K562 (cell line): ENCODE measurements at regions not wholly inside any gene's neighbourhood (a gene's known extent, or its start where the extent isn't known, plus 50 kb on each side); places are given as distances from the start of the nearest gene placed in this dataset.

Experiments
- ATAC-seq: fragments of 200-7000 bp; cut with Tn5 transposase; 3 replicates; pipeline ENCODE4 v1.9.1; 2020; ENCODE audit warnings: moderate library complexity
- BruUV-seq: library from RNA; stranded (reverse); fragments of 400-500 nt; replicated peaks from 2 replicates; lab custom pipeline; 2021; lab: Mats Ljungman, UMichigan
- CTCF ChIA-PET: fragments of 300-600 bp; formaldehyde crosslinking; extraction: SDS; loops from one replicate; lab custom pipeline; 2021; ENCODE audit warnings: low intra/inter-chr PET ratio; lab: Yijun Ruan, JAX
- POLR2A ChIA-PET: fragments of 300-600, 350-650 bp; sonication (Branson Sonifier 250); formaldehyde crosslinking; extraction: SDS; loops from one replicate; lab custom pipeline; 2021; ENCODE audit warnings: antibody characterized with exemption, inconsistent platforms; lab: Yijun Ruan, JAX
- DNase-seq, 4 experiments: peaks; one replicate each; pipeline versions ENCODE4 v3.0.0 to v3.0.0-alpha.2; 2011 to 2018; ENCODE audit warnings: low spot score in 3 of 4, mixed read lengths in 3 of 4; ENCODE audit errors: extremely low read depth in 1 of 4
- FAIRE-seq: peaks from 2 replicates; lab custom pipeline; 2011; peaks lifted over from hg19 to GRCh38; lab: Jason Lieb, UNC
- H2AFZ ChIP-seq: 2 replicates; pipeline ENCODE4 v1.6.0; 2011; ENCODE audit warnings: low read depth, low read length, control low read depth, inconsistent platforms
- H3K27ac ChIP-seq: fragments of 200-600 bp; 3 replicates; pipeline ENCODE4 v1.8.0; 2011; ENCODE audit warnings: low read depth, mild to moderate bottlenecking, control low read depth, inconsistent platforms, low read length, moderate library complexity, mixed read lengths; ENCODE audit errors: extremely low read depth
- H3K27me3 ChIP-seq, 2 experiments: fragments of 300-600 bp in 1 of 2; 2 replicates in 1 of 2; 3 replicates in 1 of 2; pipeline versions ENCODE4 v1.6.0 to v1.8.0; 2011; ENCODE audit warnings: inconsistent platforms in 2 of 2, low read length in 2 of 2, mild to moderate bottlenecking in 1 of 2, mixed read lengths in 1 of 2, moderate library complexity in 1 of 2; ENCODE audit not compliant: control insufficient read depth in 2 of 2, insufficient read depth in 2 of 2
- H3K36me3 ChIP-seq: fragments of 300-600 bp; 3 replicates; pipeline ENCODE4 v1.8.0; 2011; ENCODE audit warnings: mild to moderate bottlenecking, low read length, inconsistent platforms; ENCODE audit not compliant: control insufficient read depth, insufficient read depth
- H3K4me1 ChIP-seq, 2 experiments: fragments of 200-600 bp in 1 of 2; replicated peaks in 1 of 2; 2 replicates in 1 of 2; 3 replicates in 1 of 2; pipeline versions ENCODE4 v1.5.1 to v1.8.0; 2011; ENCODE audit warnings: inconsistent platforms in 2 of 2, low read length in 2 of 2, mild to moderate bottlenecking in 1 of 2, mixed read lengths in 1 of 2, moderate library complexity in 1 of 2; ENCODE audit not compliant: control insufficient read depth in 2 of 2, insufficient read depth in 2 of 2
- H3K4me2 ChIP-seq: 2 replicates; pipeline ENCODE4 v1.6.1; 2011; ENCODE audit warnings: low read length, control low read depth, inconsistent platforms, mixed read lengths; ENCODE audit not compliant: insufficient read depth
- H3K4me3 ChIP-seq: fragments of 200-600 bp; sonication (generic), shearing (Covaris generic); 2 replicates; pipeline ENCODE4 v1.5.1; 2016; ENCODE audit warnings: control low read depth, inconsistent platforms
- H3K79me2 ChIP-seq: fragments of 200-600 bp; 3 replicates; pipeline ENCODE4 v1.8.0; 2011; ENCODE audit warnings: low read length, inconsistent platforms; ENCODE audit not compliant: control insufficient read depth, insufficient read depth
- H3K9ac ChIP-seq, 2 experiments: 2 replicates each; pipeline versions ENCODE4 v1.6.0 to v1.6.1; 2011; ENCODE audit warnings: low read depth in 2 of 2, low read length in 2 of 2, control low read depth in 1 of 2, inconsistent platforms in 1 of 2, mild to moderate bottlenecking in 1 of 2, mixed read lengths in 1 of 2; ENCODE audit not compliant: insufficient read depth in 1 of 2
- H3K9me1 ChIP-seq: one replicate; pipeline ENCODE4 v1.6.0; 2011; ENCODE audit warnings: inconsistent platforms, mild to moderate bottlenecking, low read length, moderate library complexity; ENCODE audit not compliant: control insufficient read depth, insufficient read depth
- H3K9me3 ChIP-seq: replicated peaks from 2 replicates; pipeline ENCODE4 v1.5.1; 2011; ENCODE audit warnings: low read depth, low read length, inconsistent platforms; ENCODE audit not compliant: control insufficient read depth, insufficient read depth
- H4K20me1 ChIP-seq: replicated peaks from 2 replicates; pipeline ENCODE4 v1.6.1; 2011; ENCODE audit warnings: low read length, inconsistent platforms, mixed read lengths; ENCODE audit not compliant: control insufficient read depth, insufficient read depth
- CHD4 ChIP-seq: fragments of 200-600 bp; sonication (generic); IDR thresholded peaks from 3 replicates; pipeline ENCODE4 v1.6.1; 2012; ENCODE audit warnings: low read depth, mild to moderate bottlenecking, mixed read lengths, low read length, inconsistent platforms; ENCODE audit not compliant: insufficient read depth, insufficient replicate concordance, poor library complexity, severe bottlenecking
- CREBBP ChIP-seq: IDR thresholded peaks from one replicate; pipeline ENCODE4 v1.6.1; 2012; ENCODE audit warnings: low read depth, mild to moderate bottlenecking, control low read depth, inconsistent platforms, low read length
- E2F1 ChIP-seq: sonication (generic); formaldehyde crosslinking; IDR thresholded peaks from 2 replicates; pipeline ENCODE4 v1.8.1; 2023; ENCODE audit warnings: mild to moderate bottlenecking, missing genetic modification reagents, moderate library complexity
- ETV6 ChIP-seq, 3 experiments: fragments of 150-350 bp in 1 of 3; sonication (generic) in 1 of 3; formaldehyde crosslinking in 1 of 3; IDR thresholded peaks; 2 replicates each; pipeline versions ENCODE4 v1.6.1 to v1.8.0; 2014 to 2022; ENCODE audit warnings: borderline replicate concordance in 2 of 3, low read depth in 2 of 3, antibody characterized with exemption in 1 of 3, low read length in 1 of 3, mild to moderate bottlenecking in 1 of 3, missing genetic modification reagents in 1 of 3
- FOXJ2 ChIP-seq: fragments of 200-800 bp; sonication (Bioruptor generic); IDR thresholded peaks from 2 replicates; pipeline ENCODE4 v1.6.1; 2016; ENCODE audit warnings: missing genetic modification characterization, missing compliant biosample characterization
- MEF2D ChIP-seq: conservative IDR thresholded peaks from 2 replicates; pipeline ENCODE4 v1.6.1; 2016; ENCODE audit warnings: low read depth, missing genetic modification characterization, missing compliant biosample characterization
- MEIS2 ChIP-seq: fragments of 450-650 bp; IDR thresholded peaks from 2 replicates; pipeline ENCODE4 v1.6.1; 2014; ENCODE audit warnings: mild to moderate bottlenecking; ENCODE audit not compliant: partially characterized antibody
- NFATC3 ChIP-seq: fragments of 450-650 bp; IDR thresholded peaks from 2 replicates; pipeline ENCODE4 v1.6.1; 2017; ENCODE audit warnings: mild to moderate bottlenecking
- SAFB2 ChIP-seq: fragments of 200-400 bp; formaldehyde crosslinking; IDR thresholded peaks from 2 replicates; pipeline ENCODE4 v1.6.1; 2018; ENCODE audit warnings: borderline replicate concordance, low read length, low read depth, moderate library complexity; ENCODE audit not compliant: severe bottlenecking
- SAP30 ChIP-seq: fragments of 200-600 bp; sonication (generic); IDR thresholded peaks from 2 replicates; pipeline ENCODE4 v1.6.1; 2012; ENCODE audit warnings: borderline replicate concordance, low read depth, mild to moderate bottlenecking, moderate library complexity, low read length, control low read depth, inconsistent platforms; ENCODE audit not compliant: insufficient read depth, poor library complexity, severe bottlenecking
- SETDB1 ChIP-seq: IDR thresholded peaks from one replicate; pipeline ENCODE4 v1.6.1; 2012; ENCODE audit warnings: low read length, control low read depth, inconsistent platforms
- SREBF1 ChIP-seq: fragments of 150-350 bp; IDR thresholded peaks from 2 replicates; pipeline ENCODE4 v1.6.1; 2014; ENCODE audit warnings: antibody characterized with exemption, low read depth, low read length, borderline replicate concordance
- SRSF3 ChIP-seq: fragments of 200-400 bp; formaldehyde crosslinking; IDR thresholded peaks from 2 replicates; pipeline ENCODE4 v1.6.1; 2016; ENCODE audit warnings: mild to moderate bottlenecking, low read length, moderate library complexity; ENCODE audit not compliant: insufficient read depth
- TFAP4 ChIP-seq: sonication (generic); formaldehyde crosslinking; IDR thresholded peaks from 2 replicates; pipeline ENCODE4 v1.8.0; 2022; ENCODE audit warnings: missing genetic modification reagents, mild to moderate bottlenecking, moderate library complexity, borderline replicate concordance
- ZNF431 ChIP-seq: sonication (generic); formaldehyde crosslinking; IDR thresholded peaks from 2 replicates; pipeline ENCODE4 v1.8.0; 2022; ENCODE audit warnings: mild to moderate bottlenecking, missing genetic modification reagents
- ZNF764 ChIP-seq: fragments of 250-450 bp; sonication (Bioruptor Pico); IDR thresholded peaks from 2 replicates; pipeline ENCODE4 v1.4.0; 2020; ENCODE audit warnings: low read depth, mild to moderate bottlenecking, moderate library complexity
- whole genome bisulfite sequencing: fragments of 100-300 bp; shearing (Covaris generic); methylation state at CpG from one replicate; pipeline ENCODE4 v1.1.6; 2016; ENCODE audit warnings: low coverage, mixed read lengths; ENCODE audit not compliant: insufficient coverage; ENCODE audit errors: missing lambda C conversion rate; 5-methylcytosine and 5-hydroxymethylcytosine counted together
- in situ Hi-C: fragments of 300-500 bp; cut with MboI; formaldehyde crosslinking; loops from 4 replicates; pipeline ENCODE4 v1.15.0; 2018; ENCODE audit warnings: inconsistent platforms, mixed read lengths
- intact Hi-C: fragments of 100-400 bp; cut with micrococcal nuclease; formaldehyde crosslinking; loops from 2 replicates; pipeline ENCODE4 v1.14.2; 2022
- TF ChIP-seq, protein P1 (sequence below), 3 experiments: fragments of 200-800 bp in 1 of 3; fragments of 250-450 bp in 1 of 3; fragments of 450-650 bp in 1 of 3; sonication (Bioruptor Pico) in 1 of 3; sonication (Bioruptor generic) in 1 of 3; formaldehyde crosslinking in 1 of 3; IDR thresholded peaks; 2 replicates each; pipeline versions ENCODE4 v1.6.1 to v1.8.0; 2016 to 2022; ENCODE audit warnings: mild to moderate bottlenecking in 2 of 3, missing genetic modification characterization in 2 of 3, missing compliant biosample characterization in 1 of 3, moderate library complexity in 1 of 3

DNA sequence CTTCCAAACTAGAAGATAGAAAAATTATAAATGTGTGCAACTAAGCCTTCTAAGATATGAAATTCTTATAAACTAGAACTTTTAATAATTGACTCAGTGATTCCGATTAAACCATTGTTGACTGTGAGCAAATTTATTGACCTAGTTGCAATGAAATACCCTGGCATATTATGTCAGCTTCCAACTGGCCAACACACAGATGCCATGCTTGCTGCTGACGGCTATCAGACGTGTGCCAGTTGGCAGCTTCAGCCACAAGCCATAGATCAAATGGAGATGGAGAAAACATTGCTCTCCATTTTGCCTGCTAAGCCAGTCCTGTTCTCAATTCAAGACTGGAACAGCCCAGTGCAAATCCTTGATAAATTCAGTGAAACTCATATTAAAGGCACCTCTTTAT, 101.7 kb upstream of the HDGFL1 start:
- Histone ChIP-seq H3K4me1 (no peaks in the 10 kb centered on the region), H3K27me3 (no peaks in the 10 kb centered on the region), H3K9me3 (no peaks in the 10 kb centered on the region), H3K4me3 (no peak overlapping the region), H3K9ac (no peak overlapping the region), H3K27ac (no peak overlapping the region), H2AFZ (no peak overlapping the region), H3K4me2 (no peak overlapping the region), H4K20me1 (no peaks in the 10 kb centered on the region), H3K9me1 (no peaks in the 10 kb centered on the region), H3K36me3 (no peaks in the 10 kb centered on the region), H3K79me2 (no peaks in the 10 kb centered on the region)
- ATAC-seq, result no peak
- BruUV-seq, result no TSS peak
- ChIA-PET POLR2A (no interaction called here), CTCF (no interaction called here)
- FAIRE-seq, result no peak
- WGBS, result 5% methylated on average over 3 of the region's 3 CpGs
- intact Hi-C loops, result no loop called here
- DNase-seq, result no peak
- in situ Hi-C loops, result no loop called here
- TF ChIP-seq TFAP4 (CRISPR knock-in tag), result no peak
- no peak for TF ChIP-seq E2F1 (CRISPR knock-in tag)
- no peak for TF ChIP-seq SRSF3
- TF ChIP-seq ZNF431 (CRISPR knock-in tag), result no peak
- TF ChIP-seq, protein P1, sequence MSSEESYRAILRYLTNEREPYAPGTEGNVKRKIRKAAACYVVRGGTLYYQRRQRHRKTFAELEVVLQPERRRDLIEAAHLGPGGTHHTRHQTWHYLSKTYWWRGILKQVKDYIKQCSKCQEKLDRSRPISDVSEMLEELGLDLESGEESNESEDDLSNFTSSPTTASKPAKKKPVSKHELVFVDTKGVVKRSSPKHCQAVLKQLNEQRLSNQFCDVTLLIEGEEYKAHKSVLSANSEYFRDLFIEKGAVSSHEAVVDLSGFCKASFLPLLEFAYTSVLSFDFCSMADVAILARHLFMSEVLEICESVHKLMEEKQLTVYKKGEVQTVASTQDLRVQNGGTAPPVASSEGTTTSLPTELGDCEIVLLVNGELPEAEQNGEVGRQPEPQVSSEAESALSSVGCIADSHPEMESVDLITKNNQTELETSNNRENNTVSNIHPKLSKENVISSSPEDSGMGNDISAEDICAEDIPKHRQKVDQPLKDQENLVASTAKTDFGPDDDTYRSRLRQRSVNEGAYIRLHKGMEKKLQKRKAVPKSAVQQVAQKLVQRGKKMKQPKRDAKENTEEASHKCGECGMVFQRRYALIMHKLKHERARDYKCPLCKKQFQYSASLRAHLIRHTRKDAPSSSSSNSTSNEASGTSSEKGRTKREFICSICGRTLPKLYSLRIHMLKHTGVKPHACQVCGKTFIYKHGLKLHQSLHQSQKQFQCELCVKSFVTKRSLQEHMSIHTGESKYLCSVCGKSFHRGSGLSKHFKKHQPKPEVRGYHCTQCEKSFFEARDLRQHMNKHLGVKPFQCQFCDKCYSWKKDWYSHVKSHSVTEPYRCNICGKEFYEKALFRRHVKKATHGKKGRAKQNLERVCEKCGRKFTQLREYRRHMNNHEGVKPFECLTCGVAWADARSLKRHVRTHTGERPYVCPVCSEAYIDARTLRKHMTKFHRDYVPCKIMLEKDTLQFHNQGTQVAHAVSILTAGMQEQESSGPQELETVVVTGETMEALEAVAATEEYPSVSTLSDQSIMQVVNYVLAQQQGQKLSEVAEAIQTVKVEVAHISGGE (CRISPR knock-in tag; IDR thresholded peaks at IDR 0.05), result no peak
- no peak for TF ChIP-seq SREBF1
- TF ChIP-seq CREBBP, result no peak
- no peak for TF ChIP-seq SAP30
- no peak for TF ChIP-seq FOXJ2 (tag)
- TF ChIP-seq MEF2D (tag), result no peak
- TF ChIP-seq SAFB2, result no peak
- no peak for TF ChIP-seq ZNF764 (CRISPR knock-in tag)
- TF ChIP-seq MEIS2, result no peak
- TF ChIP-seq CHD4, result no peak
- TF ChIP-seq SETDB1, result no peak
- no peak for TF ChIP-seq ETV6 (IDR thresholded peaks at IDR 0.05; ENCODE audit: borderline replicate concordance in 1 of 2, low read depth in 2 of 2, low read length in 1 of 2)
- no peak for TF ChIP-seq ETV6 (CRISPR knock-in tag; IDR thresholded peaks at IDR 0.05; ENCODE audit: borderline replicate concordance)
- TF ChIP-seq NFATC3, result no peak
